ENCODE measurements at regions not wholly inside any gene's neighbourhood (a gene's known extent, or its start where the extent isn't known, plus 50 kb on each side); places are given as distances from the start of the nearest gene placed in this dataset.

- TF ChIP-seq CTCF (conservative IDR thresholded peaks at IDR 0.05) (no peak), ZFX (IDR thresholded peaks at IDR 0.05) (no peak)
These were observed 67.6 kb upstream of the PPP2R5A start for GRCh38 chr1:212217633-212218032.

Data from C4-2B (cell line).